ENCODE measurements at regions not wholly inside any gene's neighbourhood (a gene's known extent, or its start where the extent isn't known, plus 50 kb on each side); places are given as distances from the start of the nearest gene placed in this dataset.
"Not testable (repeated sequence)": the region's sequence is repeated elsewhere in the genome, so short reads cannot be mapped to it uniquely, and the experiment has no call there.

GRCh38 chr21:10122801-10123507 lies 398.4 kb upstream of the TPTE start:
- H3K4me1 ChIP-seq; H3K27me3 ChIP-seq (replicated peaks; ENCODE audit: control insufficient read depth, insufficient read depth, low read length); H3K36me3 ChIP-seq (ENCODE audit: control insufficient read depth, insufficient read depth, low read length); H3K27me3 Mint-ChIP-seq (ENCODE audit: insufficient read depth, unreplicated experiment); H3K4me3 ChIP-seq (ENCODE audit: low read depth, low read length); CTCF ChIA-PET; H3K36me3 Mint-ChIP-seq (ENCODE audit: insufficient read depth, unreplicated experiment); H3K4me3 Mint-ChIP-seq (ENCODE audit: unreplicated experiment); BruUV-seq (replicated peaks); H3K27ac Mint-ChIP-seq (ENCODE audit: unreplicated experiment); H3K4me1 Mint-ChIP-seq (ENCODE audit: low read depth, unreplicated experiment); intact Hi-C loops (cut with micrococcal nuclease; ENCODE audit: unreplicated experiment); H3K9me3 ChIP-seq; H3K9me3 Mint-ChIP-seq (ENCODE audit: unreplicated experiment); POLR2A ChIA-PET: not testable (repeated sequence)
- peak in 1 of 2 experiments; percentile 11 for DNase-seq

- H3K27me3 Mint-ChIP-seq (ENCODE audit: insufficient read depth, unreplicated experiment); POLR2A ChIA-PET; H3K36me3 ChIP-seq (ENCODE audit: control insufficient read depth, insufficient read depth, low read length); H3K4me1 ChIP-seq; H3K9me3 Mint-ChIP-seq (ENCODE audit: unreplicated experiment); H3K4me3 Mint-ChIP-seq (ENCODE audit: unreplicated experiment); H3K4me3 ChIP-seq (ENCODE audit: low read depth, low read length); H3K36me3 Mint-ChIP-seq (ENCODE audit: insufficient read depth, unreplicated experiment); H3K27me3 ChIP-seq (replicated peaks; ENCODE audit: control insufficient read depth, insufficient read depth, low read length); CTCF ChIA-PET; BruUV-seq (replicated peaks); H3K9me3 ChIP-seq; H3K27ac Mint-ChIP-seq (ENCODE audit: unreplicated experiment); intact Hi-C loops (cut with micrococcal nuclease; ENCODE audit: unreplicated experiment); H3K4me1 Mint-ChIP-seq (ENCODE audit: low read depth, unreplicated experiment): not testable (repeated sequence)
- peak in 1 of 2 experiments; percentile 7 for DNase-seq
Observed at GRCh38 chr21:10123508-10123885, 397.9 kb upstream of the TPTE start.

DNA sequence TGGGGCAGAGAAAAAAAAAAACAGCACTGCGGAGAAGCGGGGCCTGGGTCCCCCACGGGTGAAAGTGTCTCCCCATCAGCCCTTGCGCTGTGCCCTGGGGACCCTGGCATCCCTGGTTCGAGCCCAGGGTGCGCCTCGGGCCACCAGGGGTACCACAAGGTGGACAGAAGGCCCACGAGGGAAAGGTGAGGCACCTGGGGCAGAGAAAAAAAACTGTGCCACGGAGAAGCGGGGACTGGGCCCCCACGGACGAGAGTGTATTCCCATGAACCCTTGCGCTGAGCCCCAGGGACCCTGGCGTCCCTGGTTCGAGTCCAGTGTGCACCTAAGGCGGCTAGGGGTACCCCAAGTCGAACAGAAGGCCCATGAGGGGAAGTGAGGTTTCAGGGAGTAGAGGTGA lies 395.8 kb upstream of the TPTE start:
- H3K9me3 ChIP-seq; H3K4me1 Mint-ChIP-seq (ENCODE audit: low read depth, unreplicated experiment); H3K4me1 ChIP-seq; POLR2A ChIA-PET; H3K9me3 Mint-ChIP-seq (ENCODE audit: unreplicated experiment); CTCF ChIA-PET; BruUV-seq (replicated peaks); H3K27me3 Mint-ChIP-seq (ENCODE audit: insufficient read depth, unreplicated experiment); intact Hi-C loops (cut with micrococcal nuclease; ENCODE audit: unreplicated experiment); H3K4me3 ChIP-seq (ENCODE audit: low read depth, low read length); H3K36me3 ChIP-seq (ENCODE audit: control insufficient read depth, insufficient read depth, low read length); H3K27me3 ChIP-seq (replicated peaks; ENCODE audit: control insufficient read depth, insufficient read depth, low read length); H3K36me3 Mint-ChIP-seq (ENCODE audit: insufficient read depth, unreplicated experiment); H3K4me3 Mint-ChIP-seq (ENCODE audit: unreplicated experiment); H3K27ac Mint-ChIP-seq (ENCODE audit: unreplicated experiment): not testable (repeated sequence)
- DNase-seq: peak in 1 of 2 experiments; percentile 8

- CTCF ChIA-PET; H3K4me3 Mint-ChIP-seq (ENCODE audit: unreplicated experiment); intact Hi-C loops (cut with micrococcal nuclease; ENCODE audit: unreplicated experiment); POLR2A ChIA-PET; H3K9me3 ChIP-seq; H3K27me3 ChIP-seq (replicated peaks; ENCODE audit: control insufficient read depth, insufficient read depth, low read length); H3K36me3 ChIP-seq (ENCODE audit: control insufficient read depth, insufficient read depth, low read length); H3K27me3 Mint-ChIP-seq (ENCODE audit: insufficient read depth, unreplicated experiment); H3K4me3 ChIP-seq (ENCODE audit: low read depth, low read length); H3K27ac Mint-ChIP-seq (ENCODE audit: unreplicated experiment); BruUV-seq (replicated peaks); H3K4me1 Mint-ChIP-seq (ENCODE audit: low read depth, unreplicated experiment); H3K9me3 Mint-ChIP-seq (ENCODE audit: unreplicated experiment); H3K36me3 Mint-ChIP-seq (ENCODE audit: insufficient read depth, unreplicated experiment); H3K4me1 ChIP-seq; DNase-seq: not testable (repeated sequence)
Observed at GRCh38 chr21:10134119-10134518, 387.3 kb upstream of the TPTE start.

GRCh38 chr21:10135879-10136278 lies 385.5 kb upstream of the TPTE start:
- POLR2A ChIA-PET; H3K36me3 Mint-ChIP-seq (ENCODE audit: insufficient read depth, unreplicated experiment); H3K27me3 ChIP-seq (replicated peaks; ENCODE audit: control insufficient read depth, insufficient read depth, low read length); H3K4me1 ChIP-seq; H3K9me3 ChIP-seq; H3K4me1 Mint-ChIP-seq (ENCODE audit: low read depth, unreplicated experiment); intact Hi-C loops (cut with micrococcal nuclease; ENCODE audit: unreplicated experiment); H3K9me3 Mint-ChIP-seq (ENCODE audit: unreplicated experiment); CTCF ChIA-PET; H3K27ac Mint-ChIP-seq (ENCODE audit: unreplicated experiment); H3K36me3 ChIP-seq (ENCODE audit: control insufficient read depth, insufficient read depth, low read length); BruUV-seq (replicated peaks); H3K27me3 Mint-ChIP-seq (ENCODE audit: insufficient read depth, unreplicated experiment); H3K4me3 Mint-ChIP-seq (ENCODE audit: unreplicated experiment); DNase-seq; H3K4me3 ChIP-seq (ENCODE audit: low read depth, low read length): not testable (repeated sequence)

GRCh38 chr21:10154178-10154577 lies 367.2 kb upstream of the TPTE start:
- H3K27ac Mint-ChIP-seq (ENCODE audit: unreplicated experiment); H3K4me1 ChIP-seq; H3K9me3 ChIP-seq; H3K36me3 Mint-ChIP-seq (ENCODE audit: insufficient read depth, unreplicated experiment); H3K4me3 ChIP-seq (ENCODE audit: low read depth, low read length); H3K36me3 ChIP-seq (ENCODE audit: control insufficient read depth, insufficient read depth, low read length); CTCF ChIA-PET; H3K27me3 Mint-ChIP-seq (ENCODE audit: insufficient read depth, unreplicated experiment); H3K9me3 Mint-ChIP-seq (ENCODE audit: unreplicated experiment); H3K4me1 Mint-ChIP-seq (ENCODE audit: low read depth, unreplicated experiment); POLR2A ChIA-PET; H3K27me3 ChIP-seq (replicated peaks; ENCODE audit: control insufficient read depth, insufficient read depth, low read length); DNase-seq; H3K4me3 Mint-ChIP-seq (ENCODE audit: unreplicated experiment); intact Hi-C loops (cut with micrococcal nuclease; ENCODE audit: unreplicated experiment); BruUV-seq (replicated peaks): not testable (repeated sequence)
